ENCODE measurements at regions not wholly inside any gene's neighbourhood (a gene's known extent, or its start where the extent isn't known, plus 50 kb on each side); places are given as distances from the start of the nearest gene placed in this dataset.

DNA sequence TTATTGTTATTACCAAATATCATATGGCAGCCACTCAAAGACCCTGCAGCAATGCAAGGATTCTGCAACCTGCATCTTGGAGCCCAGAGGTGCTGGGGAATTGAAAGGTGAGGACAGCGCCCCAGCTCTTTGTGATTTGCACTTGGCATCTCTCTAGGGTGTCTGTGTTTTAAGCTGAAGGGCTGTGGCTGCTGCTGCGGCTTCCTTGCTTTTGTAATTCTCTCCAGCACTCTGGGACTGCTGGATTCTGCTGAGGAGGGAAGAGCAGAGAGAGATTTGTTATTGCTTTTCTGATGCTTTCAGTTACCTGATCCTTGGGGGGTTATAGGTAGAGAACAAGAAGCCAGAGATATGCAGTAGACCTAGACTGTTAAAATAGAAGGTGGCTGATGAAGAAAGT, 562.4 kb downstream of the EBF1 start:
- no peak overlapping the region for H3K4me3 ChIP-seq
- no peak overlapping the region for H3K27ac ChIP-seq
- in situ Hi-C loops (cut with MboI; ENCODE audit: low sequenced_read_pairs in 4 of 4) (no loop called here), intact Hi-C loops (cut with DNase I; ENCODE audit: low total_unique reads) (no loop called here)
- H3K9me3 ChIP-seq, result no peaks in the 10 kb centered on the region
- H3K27me3 ChIP-seq, result no peaks in the 10 kb centered on the region
- ATAC-seq (no peak), DNase-seq (no peak)
- H3K36me3 ChIP-seq, result no peaks in the 10 kb centered on the region
- no peaks in the 10 kb centered on the region for H3K4me1 ChIP-seq
- TF ChIP-seq CTCF (IDR thresholded peaks at IDR 0.05 in 4 of 5, conservative IDR thresholded peaks at IDR 0.05 in 1 of 5) (no peak), POLR2A (IDR thresholded peaks at IDR 0.05) (no peak)

DNA sequence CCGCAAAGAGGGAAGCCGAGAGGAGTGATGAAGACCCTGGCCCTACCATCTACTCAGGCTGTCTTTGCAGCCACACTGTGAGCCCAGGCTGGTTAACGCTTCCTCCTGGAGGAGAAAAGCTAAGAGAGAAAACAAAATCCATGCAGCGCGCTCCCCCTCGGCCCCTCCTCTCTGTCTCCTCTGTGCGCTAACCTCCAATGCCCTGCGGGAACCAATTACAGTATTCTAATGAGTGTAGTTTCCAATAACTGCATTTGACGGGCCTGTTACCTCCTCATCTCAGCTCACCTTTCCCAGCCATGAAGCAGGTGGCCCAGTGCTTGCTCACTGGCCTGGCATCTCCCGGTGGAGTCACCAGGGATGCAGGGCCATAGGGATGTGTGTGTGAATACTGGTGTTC, 565.5 kb downstream of the EBF1 start:
- Histone ChIP-seq H3K4me1 (no peaks in the 10 kb centered on the region), H3K27me3 (no peaks in the 10 kb centered on the region), H3K36me3 (no peaks in the 10 kb centered on the region), H3K4me3 (no peak overlapping the region), H3K27ac (no peak overlapping the region), H3K9me3 (no peaks in the 10 kb centered on the region)
- ATAC-seq (no peak), DNase-seq (no peak)
- in situ Hi-C loops (cut with MboI; ENCODE audit: low sequenced_read_pairs in 4 of 4), result no loop called here
- intact Hi-C loops (cut with DNase I; ENCODE audit: low total_unique reads), result no loop called here
- TF ChIP-seq POLR2A (IDR thresholded peaks at IDR 0.05) (no peak), CTCF (IDR thresholded peaks at IDR 0.05 in 4 of 5, conservative IDR thresholded peaks at IDR 0.05 in 1 of 5) (no peak)

- no peak overlapping the region for H3K4me3 ChIP-seq
- intact Hi-C loops (cut with DNase I; ENCODE audit: low total_unique reads), result no loop called here
- TF ChIP-seq POLR2A (IDR thresholded peaks at IDR 0.05), result no peak
- no peak for TF ChIP-seq CTCF (IDR thresholded peaks at IDR 0.05 in 4 of 5, conservative IDR thresholded peaks at IDR 0.05 in 1 of 5)
- H3K9me3 ChIP-seq, result no peaks in the 10 kb centered on the region
- no peak overlapping the region for H3K27ac ChIP-seq
- no peaks in the 10 kb centered on the region for H3K4me1 ChIP-seq
- H3K36me3 ChIP-seq, result no peaks in the 10 kb centered on the region
- in situ Hi-C loops (cut with MboI; ENCODE audit: low sequenced_read_pairs in 4 of 4), result no loop called here
- DNase-seq, result no peak
- no peaks in the 10 kb centered on the region for H3K27me3 ChIP-seq
- no peak for ATAC-seq
Measured at GRCh38 chr5:158532739-158533138, 567.0 kb downstream of the EBF1 start.

GRCh38 chr5:158531860-158532259, 567.9 kb downstream of the EBF1 start:
- in situ Hi-C loops (cut with MboI; ENCODE audit: low sequenced_read_pairs in 4 of 4), result no loop called here
- no peaks in the 10 kb centered on the region for H3K4me1 ChIP-seq
- H3K4me3 ChIP-seq, result no peak overlapping the region
- DNase-seq (no peak), ATAC-seq (no peak)
- H3K36me3 ChIP-seq, result no peaks in the 10 kb centered on the region
- no peaks in the 10 kb centered on the region for H3K9me3 ChIP-seq
- intact Hi-C loops (cut with DNase I; ENCODE audit: low total_unique reads), result no loop called here
- H3K27me3 ChIP-seq, result no peaks in the 10 kb centered on the region
- no peak overlapping the region for H3K27ac ChIP-seq
- TF ChIP-seq CTCF (IDR thresholded peaks at IDR 0.05 in 4 of 5, conservative IDR thresholded peaks at IDR 0.05 in 1 of 5) (no peak), POLR2A (IDR thresholded peaks at IDR 0.05) (no peak)

GRCh38 chr5:158530115-158530514, 569.6 kb downstream of the EBF1 start:
- intact Hi-C loops (cut with DNase I; ENCODE audit: low total_unique reads) (no loop called here), in situ Hi-C loops (cut with MboI; ENCODE audit: low sequenced_read_pairs in 4 of 4) (no loop called here)
- Histone ChIP-seq H3K27ac (no peak overlapping the region), H3K4me3 (no peak overlapping the region), H3K4me1 (no peaks in the 10 kb centered on the region), H3K36me3 (no peaks in the 10 kb centered on the region), H3K9me3 (no peaks in the 10 kb centered on the region), H3K27me3 (no peaks in the 10 kb centered on the region)
- DNase-seq (no peak), ATAC-seq (peak in 1 of 2 donors; percentile 30)
- TF ChIP-seq POLR2A (IDR thresholded peaks at IDR 0.05) (no peak), CTCF (IDR thresholded peaks at IDR 0.05 in 4 of 5, conservative IDR thresholded peaks at IDR 0.05 in 1 of 5) (no peak)

Measured in gastrocnemius medialis (tissue), 4 donors.